ENCODE measurements at regions not wholly inside any gene's neighbourhood (a gene's known extent, or its start where the extent isn't known, plus 50 kb on each side); places are given as distances from the start of the nearest gene placed in this dataset.

DNA sequence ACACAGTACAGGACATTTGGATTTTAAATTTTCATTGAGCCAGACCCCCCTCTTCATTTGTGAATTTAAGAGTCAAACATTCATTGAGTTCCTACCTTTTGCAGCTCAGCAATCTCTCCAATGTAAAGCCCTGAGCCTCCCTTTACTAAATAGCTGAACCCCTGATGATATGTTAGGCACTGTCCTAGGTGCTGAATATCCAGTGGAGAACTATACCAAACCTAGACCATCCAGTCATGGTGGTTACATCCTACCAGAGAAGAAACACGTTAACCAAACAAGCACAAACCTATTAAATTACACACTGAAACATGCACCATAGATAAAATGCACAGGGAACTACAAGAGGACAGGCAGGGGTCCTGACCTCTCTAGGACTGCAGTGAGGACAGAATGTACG lies 1585.3 kb upstream of the TMEM132C start:
- no peaks in the 10 kb centered on the region for H3K9me2 ChIP-seq (ENCODE audit: low read depth, low read length)
- H3K36me3 ChIP-seq (ENCODE audit: insufficient read depth, low read length): no peaks in the 10 kb centered on the region
- no peaks in the 10 kb centered on the region for H3K27me3 ChIP-seq (ENCODE audit: insufficient read depth, low read length)
- H3K27ac ChIP-seq (ENCODE audit: low read depth, low read length, poor library complexity, severe bottlenecking): no peak overlapping the region
- no peak overlapping the region for H3K4me2 ChIP-seq (ENCODE audit: low read length)
- no peaks in the 10 kb centered on the region for H3K9me3 ChIP-seq (ENCODE audit: low read length)
- no peaks in the 10 kb centered on the region for H3K79me2 ChIP-seq (ENCODE audit: insufficient read depth, low read length)
- H3K4me1 ChIP-seq (ENCODE audit: insufficient read depth, low read length, severe bottlenecking): no peaks in the 10 kb centered on the region
- TF ChIP-seq, protein P1, sequence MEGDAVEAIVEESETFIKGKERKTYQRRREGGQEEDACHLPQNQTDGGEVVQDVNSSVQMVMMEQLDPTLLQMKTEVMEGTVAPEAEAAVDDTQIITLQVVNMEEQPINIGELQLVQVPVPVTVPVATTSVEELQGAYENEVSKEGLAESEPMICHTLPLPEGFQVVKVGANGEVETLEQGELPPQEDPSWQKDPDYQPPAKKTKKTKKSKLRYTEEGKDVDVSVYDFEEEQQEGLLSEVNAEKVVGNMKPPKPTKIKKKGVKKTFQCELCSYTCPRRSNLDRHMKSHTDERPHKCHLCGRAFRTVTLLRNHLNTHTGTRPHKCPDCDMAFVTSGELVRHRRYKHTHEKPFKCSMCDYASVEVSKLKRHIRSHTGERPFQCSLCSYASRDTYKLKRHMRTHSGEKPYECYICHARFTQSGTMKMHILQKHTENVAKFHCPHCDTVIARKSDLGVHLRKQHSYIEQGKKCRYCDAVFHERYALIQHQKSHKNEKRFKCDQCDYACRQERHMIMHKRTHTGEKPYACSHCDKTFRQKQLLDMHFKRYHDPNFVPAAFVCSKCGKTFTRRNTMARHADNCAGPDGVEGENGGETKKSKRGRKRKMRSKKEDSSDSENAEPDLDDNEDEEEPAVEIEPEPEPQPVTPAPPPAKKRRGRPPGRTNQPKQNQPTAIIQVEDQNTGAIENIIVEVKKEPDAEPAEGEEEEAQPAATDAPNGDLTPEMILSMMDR (IDR thresholded peaks at IDR 0.05; ENCODE audit: low read length): no peak
- TF ChIP-seq EZH2 (IDR thresholded peaks at IDR 0.05; ENCODE audit: borderline replicate concordance, low read length): no peak
- no peak overlapping the region for H3K4me3 ChIP-seq (ENCODE audit: low read depth, low read length, poor library complexity, severe bottlenecking)
- no peak overlapping the region for H3K9ac ChIP-seq (ENCODE audit: low read length)
- no peaks in the 10 kb centered on the region for H3F3A ChIP-seq (ENCODE audit: insufficient read depth, low read length)
- no peaks in the 10 kb centered on the region for H4K20me1 ChIP-seq (ENCODE audit: insufficient read depth, low read length)
- H2AFZ ChIP-seq (ENCODE audit: low read length): no peak overlapping the region

DNA sequence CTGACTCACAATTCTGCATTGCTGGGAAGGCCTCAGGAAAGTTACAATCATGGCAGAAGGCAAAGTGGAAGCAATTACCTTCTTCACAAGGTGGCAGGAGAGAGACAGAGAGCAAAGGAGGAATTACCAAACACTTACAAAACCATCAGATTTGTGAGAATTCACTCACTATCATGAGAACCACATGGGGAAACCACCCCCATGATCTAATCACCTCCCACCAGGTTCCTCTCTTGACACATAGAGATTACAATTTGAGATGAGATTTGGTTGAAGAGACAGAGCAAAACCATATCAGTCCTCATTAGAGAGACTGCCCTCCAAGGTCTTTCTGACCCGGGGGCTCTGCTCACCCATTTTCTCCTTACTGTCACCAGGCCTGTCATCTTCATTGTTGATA lies 1582.3 kb upstream of the TMEM132C start:
- Histone ChIP-seq H3K4me1 (ENCODE audit: insufficient read depth, low read length, severe bottlenecking) (no peaks in the 10 kb centered on the region), H3K4me2 (ENCODE audit: low read length) (no peak overlapping the region), H2AFZ (ENCODE audit: low read length) (no peak overlapping the region), H3K4me3 (ENCODE audit: low read depth, low read length, poor library complexity, severe bottlenecking) (no peak overlapping the region), H3F3A (ENCODE audit: insufficient read depth, low read length) (no peaks in the 10 kb centered on the region), H3K79me2 (ENCODE audit: insufficient read depth, low read length) (no peaks in the 10 kb centered on the region), H4K20me1 (ENCODE audit: insufficient read depth, low read length) (no peaks in the 10 kb centered on the region), H3K9me3 (ENCODE audit: low read length) (no peaks in the 10 kb centered on the region), H3K27ac (ENCODE audit: low read depth, low read length, poor library complexity, severe bottlenecking) (no peak overlapping the region), H3K9me2 (ENCODE audit: low read depth, low read length) (no peaks in the 10 kb centered on the region), H3K36me3 (ENCODE audit: insufficient read depth, low read length) (no peaks in the 10 kb centered on the region), H3K27me3 (ENCODE audit: insufficient read depth, low read length) (no peaks in the 10 kb centered on the region), H3K9ac (ENCODE audit: low read length) (no peak overlapping the region)
- TF ChIP-seq EZH2 (IDR thresholded peaks at IDR 0.05; ENCODE audit: borderline replicate concordance, low read length): no peak
- TF ChIP-seq, protein P1 (IDR thresholded peaks at IDR 0.05; ENCODE audit: low read length): no peak

DNA sequence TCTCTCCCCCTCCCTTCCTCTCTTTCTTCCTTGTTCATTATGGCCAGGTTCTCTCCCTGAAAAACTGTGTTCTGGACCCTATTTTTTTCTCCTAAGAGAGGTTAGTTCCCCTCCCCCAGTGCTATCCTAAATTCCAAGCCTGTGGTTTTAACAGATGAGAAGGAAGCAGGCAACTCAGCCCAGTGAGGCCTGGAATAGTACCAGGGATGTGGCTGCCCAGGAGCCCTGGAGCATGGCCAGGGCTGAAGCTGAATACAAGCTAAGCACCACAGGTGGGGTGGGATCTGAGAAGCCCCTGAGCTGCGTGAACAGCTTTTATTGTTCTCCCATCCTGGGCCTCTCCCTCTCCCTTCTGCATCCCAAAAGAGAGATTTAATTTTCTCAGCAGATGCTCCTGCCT lies 1581.3 kb upstream of the TMEM132C start:
- Histone ChIP-seq H4K20me1 (ENCODE audit: insufficient read depth, low read length) (no peaks in the 10 kb centered on the region), H3K9ac (ENCODE audit: low read length) (no peak overlapping the region), H2AFZ (ENCODE audit: low read length) (no peak overlapping the region), H3K79me2 (ENCODE audit: insufficient read depth, low read length) (no peaks in the 10 kb centered on the region), H3K36me3 (ENCODE audit: insufficient read depth, low read length) (no peaks in the 10 kb centered on the region), H3K9me2 (ENCODE audit: low read depth, low read length) (no peaks in the 10 kb centered on the region), H3K4me3 (ENCODE audit: low read depth, low read length, poor library complexity, severe bottlenecking) (no peak overlapping the region), H3K27me3 (ENCODE audit: insufficient read depth, low read length) (no peaks in the 10 kb centered on the region), H3K9me3 (ENCODE audit: low read length) (no peaks in the 10 kb centered on the region), H3F3A (ENCODE audit: insufficient read depth, low read length) (no peaks in the 10 kb centered on the region), H3K4me2 (ENCODE audit: low read length) (no peak overlapping the region), H3K27ac (ENCODE audit: low read depth, low read length, poor library complexity, severe bottlenecking) (no peak overlapping the region), H3K4me1 (ENCODE audit: insufficient read depth, low read length, severe bottlenecking) (no peaks in the 10 kb centered on the region)
- TF ChIP-seq, protein P1 (IDR thresholded peaks at IDR 0.05; ENCODE audit: low read length): no peak
- TF ChIP-seq EZH2 (IDR thresholded peaks at IDR 0.05; ENCODE audit: borderline replicate concordance, low read length): no peak
